A673 (cell line): ENCODE measurements at regions not wholly inside any gene's neighbourhood (a gene's known extent, or its start where the extent isn't known, plus 50 kb on each side); places are given as distances from the start of the nearest gene placed in this dataset.

Source experiments
- CTCF ChIP-seq: fragments of 300-800, 200-600 bp; sonication (generic); conservative IDR thresholded peaks from 2 replicates; pipeline ENCODE4 v1.5.1; 2017; ENCODE audit warnings: low read depth, mild to moderate bottlenecking, antibody characterized with exemption, low read length, moderate library complexity, mixed read lengths
- EZH2 ChIP-seq: fragments of 200-600 bp; sonication (generic); IDR thresholded peaks from 2 replicates; pipeline ENCODE4 v1.6.1; 2017; ENCODE audit warnings: borderline replicate concordance, low read depth, mild to moderate bottlenecking, mixed read lengths, antibody characterized with exemption, low read length; ENCODE audit not compliant: poor library complexity, severe bottlenecking

GRCh38 chr21:34000375-34000774, 73.0 kb upstream of the MRPS6 start:
- no peak for TF ChIP-seq CTCF
- TF ChIP-seq EZH2 = no peak
